Smooth muscle cell (in vitro differentiated cells): ENCODE measurements at regions not wholly inside any gene's neighbourhood (a gene's known extent, or its start where the extent isn't known, plus 50 kb on each side); places are given as distances from the start of the nearest gene placed in this dataset.

Source experiments
- DNase-seq: peaks from one replicate; lab custom pipeline; 2025; ENCODE audit not compliant: unreplicated experiment; lab: John Stamatoyannopoulos, UW
- H2AFZ ChIP-seq: fragments of 200-600 bp; sonication (generic); 2 replicates; pipeline ENCODE4 v1.6.0; 2016; ENCODE audit warnings: antibody characterized with exemption, low read depth, mild to moderate bottlenecking
- H3F3A ChIP-seq: fragments of 200-600 bp; sonication (generic); 2 replicates; pipeline ENCODE4 v1.6.0; 2017; ENCODE audit warnings: antibody characterized with exemption, low read depth
- H3K27ac ChIP-seq: fragments of 200-600 bp; sonication (generic); 2 replicates; pipeline ENCODE4 v1.5.1; 2016; ENCODE audit warnings: low read depth, mild to moderate bottlenecking
- H3K27me3 ChIP-seq: fragments of 200-600 bp; sonication (generic); 2 replicates; pipeline ENCODE4 v1.6.1; 2016; ENCODE audit warnings: low read depth, mild to moderate bottlenecking
- H3K36me3 ChIP-seq: fragments of 200-600 bp; sonication (generic); 2 replicates; pipeline ENCODE4 v1.5.1; 2016; ENCODE audit warnings: low read depth
- H3K4me1 ChIP-seq: fragments of 200-600 bp; sonication (generic); 2 replicates; pipeline ENCODE4 v1.5.1; 2016; ENCODE audit warnings: low read depth
- H3K4me2 ChIP-seq: fragments of 200-600 bp; sonication (generic); 2 replicates; pipeline ENCODE4 v1.6.0; 2016; ENCODE audit warnings: mild to moderate bottlenecking
- H3K4me3 ChIP-seq: fragments of 200-600 bp; sonication (generic); 2 replicates; pipeline ENCODE4 v1.5.1; 2016; ENCODE audit warnings: mild to moderate bottlenecking
- H3K79me2 ChIP-seq: fragments of 200-600 bp; sonication (generic); 2 replicates; pipeline ENCODE4 v1.6.0; 2016; ENCODE audit warnings: low read depth, mild to moderate bottlenecking
- H3K9ac ChIP-seq: fragments of 200-600 bp; sonication (generic); 2 replicates; pipeline ENCODE4 v1.6.0; 2016; ENCODE audit warnings: low read depth
- H3K9me3 ChIP-seq: fragments of 200-600 bp; sonication (generic); replicated peaks from 2 replicates; pipeline ENCODE4 v1.5.1; 2016; ENCODE audit warnings: low read depth
- H4K20me1 ChIP-seq: fragments of 200-600 bp; sonication (generic); 2 replicates; pipeline ENCODE4 v1.6.0; 2016; ENCODE audit warnings: low read depth
- WGBS: methylation state at CpG from one replicate; pipeline ENCODE4 v1.1.7; 2016; ENCODE audit warnings: low lambda C conversion rate; 5-methylcytosine and 5-hydroxymethylcytosine counted together
- TF ChIP-seq, protein P1 (sequence below): fragments of 200-600 bp; sonication (generic); IDR thresholded peaks from 2 replicates; pipeline ENCODE4 v1.5.1; 2017; ENCODE audit warnings: borderline replicate concordance, mild to moderate bottlenecking, antibody characterized with exemption; ENCODE audit not compliant: insufficient read depth, poor library complexity, severe bottlenecking

DNA sequence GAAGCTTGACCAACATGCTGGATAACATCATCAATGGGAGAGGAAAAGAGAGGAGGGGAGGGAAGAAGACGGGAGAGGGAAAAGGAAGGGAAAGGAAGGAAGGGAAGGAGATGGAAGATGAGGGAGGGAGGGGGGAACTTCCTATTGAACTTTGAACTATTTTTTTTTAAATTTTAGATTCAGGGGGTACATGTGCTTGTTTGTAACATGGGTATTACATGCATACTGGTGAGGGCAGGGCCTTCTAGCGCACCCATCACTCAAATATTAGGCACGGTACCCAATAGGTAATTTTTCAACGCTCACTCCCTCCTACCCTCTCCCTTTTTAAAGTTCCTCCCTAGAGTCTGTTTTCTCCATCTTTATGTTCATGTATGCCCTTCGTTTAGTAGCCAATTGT lies 383.2 kb upstream of the XYLT1 start:
- Histone ChIP-seq H3K79me2 (no peaks in the 10 kb centered on the region), H3K27ac (no peak overlapping the region), H3K9me3 (no peaks in the 10 kb centered on the region), H3F3A (no peaks in the 10 kb centered on the region), H3K4me3 (no peak overlapping the region), H3K27me3 (no peaks in the 10 kb centered on the region), H4K20me1 (no peaks in the 10 kb centered on the region), H2AFZ (no peak overlapping the region), H3K9ac (no peak overlapping the region), H3K4me2 (no peak overlapping the region), H3K36me3 (no peaks in the 10 kb centered on the region), H3K4me1 (no peaks in the 10 kb centered on the region)
- TF ChIP-seq, protein P1, sequence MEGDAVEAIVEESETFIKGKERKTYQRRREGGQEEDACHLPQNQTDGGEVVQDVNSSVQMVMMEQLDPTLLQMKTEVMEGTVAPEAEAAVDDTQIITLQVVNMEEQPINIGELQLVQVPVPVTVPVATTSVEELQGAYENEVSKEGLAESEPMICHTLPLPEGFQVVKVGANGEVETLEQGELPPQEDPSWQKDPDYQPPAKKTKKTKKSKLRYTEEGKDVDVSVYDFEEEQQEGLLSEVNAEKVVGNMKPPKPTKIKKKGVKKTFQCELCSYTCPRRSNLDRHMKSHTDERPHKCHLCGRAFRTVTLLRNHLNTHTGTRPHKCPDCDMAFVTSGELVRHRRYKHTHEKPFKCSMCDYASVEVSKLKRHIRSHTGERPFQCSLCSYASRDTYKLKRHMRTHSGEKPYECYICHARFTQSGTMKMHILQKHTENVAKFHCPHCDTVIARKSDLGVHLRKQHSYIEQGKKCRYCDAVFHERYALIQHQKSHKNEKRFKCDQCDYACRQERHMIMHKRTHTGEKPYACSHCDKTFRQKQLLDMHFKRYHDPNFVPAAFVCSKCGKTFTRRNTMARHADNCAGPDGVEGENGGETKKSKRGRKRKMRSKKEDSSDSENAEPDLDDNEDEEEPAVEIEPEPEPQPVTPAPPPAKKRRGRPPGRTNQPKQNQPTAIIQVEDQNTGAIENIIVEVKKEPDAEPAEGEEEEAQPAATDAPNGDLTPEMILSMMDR = no peak
- WGBS = 91% methylated on average over 5 of the region's 5 CpGs
- no peak for DNase-seq

DNA sequence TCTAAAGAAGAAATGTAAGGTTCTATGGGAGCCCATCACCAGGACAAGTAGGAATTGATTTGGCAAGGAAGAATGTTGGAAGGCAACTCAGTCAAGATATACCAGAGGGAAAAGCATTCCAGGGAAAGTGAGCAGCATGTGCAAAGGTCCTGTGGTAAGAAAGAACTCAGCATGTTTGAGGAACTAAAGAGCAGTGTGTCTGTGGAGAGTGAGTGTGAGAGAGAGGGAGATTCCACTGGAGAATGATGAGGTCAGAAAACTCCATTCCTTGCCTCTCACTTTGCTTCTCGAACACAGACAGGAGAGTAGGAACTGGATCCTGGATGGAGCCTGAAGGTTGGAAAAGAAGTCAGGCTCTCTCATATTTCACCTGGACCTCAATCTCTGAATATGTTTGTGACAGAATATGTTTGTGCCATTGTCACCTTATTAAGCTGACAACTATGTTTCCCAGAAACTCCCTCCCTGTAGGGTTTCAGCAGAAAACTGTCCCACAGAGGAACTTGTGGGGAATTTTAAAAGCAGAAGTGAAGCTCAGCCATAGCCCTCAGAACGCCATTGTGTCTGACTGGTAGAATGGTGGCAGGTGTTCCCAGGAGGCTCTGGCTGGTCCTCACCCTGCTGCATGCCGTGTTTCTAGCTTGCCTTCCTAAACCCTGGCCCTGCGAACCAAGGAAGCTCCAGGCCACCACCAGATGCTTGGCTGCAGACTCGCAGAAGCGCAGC lies 382.4 kb upstream of the XYLT1 start:
- Histone ChIP-seq H3K4me2 (no peak overlapping the region), H2AFZ (no peak overlapping the region), H3F3A (no peaks in the 10 kb centered on the region), H4K20me1 (no peaks in the 10 kb centered on the region), H3K9ac (no peak overlapping the region), H3K36me3 (no peaks in the 10 kb centered on the region), H3K79me2 (no peaks in the 10 kb centered on the region), H3K27me3 (no peaks in the 10 kb centered on the region), H3K4me3 (no peak overlapping the region), H3K27ac (no peak overlapping the region), H3K9me3 (no peaks in the 10 kb centered on the region), H3K4me1 (no peaks in the 10 kb centered on the region)
- no peak for DNase-seq
- TF ChIP-seq, protein P1 = no peak
- 97% methylated on average over 6 of the region's 6 CpGs for WGBS

DNA sequence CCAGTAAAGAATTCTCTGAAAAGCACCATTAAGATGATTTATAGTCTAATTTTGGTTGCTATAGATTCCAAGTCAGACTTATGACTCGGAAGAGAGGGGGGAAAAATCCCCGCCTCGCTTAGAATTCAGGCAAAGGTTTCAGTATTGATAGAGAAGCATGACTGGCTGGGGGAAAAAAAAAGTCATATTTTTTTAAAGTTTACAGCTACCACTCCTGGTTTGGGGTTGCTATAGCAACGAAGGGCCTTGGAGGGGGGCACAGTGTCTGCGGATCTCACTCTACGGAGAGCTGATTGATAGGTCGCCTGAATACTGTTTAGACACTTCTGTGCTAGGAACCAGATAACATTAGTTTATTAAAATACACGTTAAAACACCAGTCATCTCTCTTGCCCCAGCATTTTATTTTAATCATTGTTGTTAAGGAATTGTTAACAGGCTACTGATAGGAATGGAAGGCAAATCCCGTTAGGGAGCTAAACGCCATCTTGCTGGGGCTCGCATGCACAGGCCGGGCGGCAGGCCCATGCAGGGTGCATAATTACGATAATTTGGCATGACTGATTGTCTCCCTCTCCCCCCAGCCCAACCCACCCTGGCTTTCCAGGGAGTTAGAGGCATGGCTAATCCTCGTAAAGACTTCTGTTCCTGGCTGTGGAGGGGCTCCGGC lies 380.0 kb upstream of the XYLT1 start:
- H3K9me3 ChIP-seq = no peaks in the 10 kb centered on the region
- no peak overlapping the region for H3K4me2 ChIP-seq
- no peak overlapping the region for H3K9ac ChIP-seq
- no peaks in the 10 kb centered on the region for H3K36me3 ChIP-seq
- TF ChIP-seq, protein P1 = no peak
- H3K27ac ChIP-seq = no peak overlapping the region
- no peaks in the 10 kb centered on the region for H3F3A ChIP-seq
- no peak for DNase-seq
- 68% methylated on average over 16 of the region's 16 CpGs for WGBS
- no peaks in the 10 kb centered on the region for H3K27me3 ChIP-seq
- H2AFZ ChIP-seq = no peak overlapping the region
- H3K79me2 ChIP-seq = no peaks in the 10 kb centered on the region
- no peak overlapping the region for H3K4me3 ChIP-seq
- H4K20me1 ChIP-seq = no peaks in the 10 kb centered on the region
- no peaks in the 10 kb centered on the region for H3K4me1 ChIP-seq
